ENCODE measurements at regions not wholly inside any gene's neighbourhood (a gene's known extent, or its start where the extent isn't known, plus 50 kb on each side); places are given as distances from the start of the nearest gene placed in this dataset.
A peak's percentile ranks its signal among the peaks of the same experiment; 100 is the strongest.

GRCh38 chr4:155607481-155607880 lies 59.2 kb upstream of the GUCY1A1 start:
- Histone ChIP-seq H3K27ac (ENCODE audit: low read depth, low read length) (no peak overlapping the region), H3K9me3 (ENCODE audit: low read depth, low read length) (no peaks in the 10 kb centered on the region), H3K4me1 (ENCODE audit: insufficient read depth, low read length) (peaks cover 15% of the 10 kb centered on the region), H2AFZ (ENCODE audit: low read length) (no peak overlapping the region), H4K20me1 (ENCODE audit: insufficient read depth, low read length) (no peaks in the 10 kb centered on the region), H3K79me2 (ENCODE audit: insufficient read depth, low read length) (no peaks in the 10 kb centered on the region), H3K36me3 (ENCODE audit: insufficient read depth, low read length) (no peaks in the 10 kb centered on the region), H3K4me2 (ENCODE audit: insufficient read depth, low read length) (no peak overlapping the region), H3K27me3 (ENCODE audit: insufficient read depth, low read length) (no peaks in the 10 kb centered on the region), H3K4me3 (ENCODE audit: insufficient read depth, low read length) (no peak overlapping the region)
- no peak for TF ChIP-seq CTCF (IDR thresholded peaks at IDR 0.05; ENCODE audit: extremely low read depth, low read depth, low read length)
- DNase-seq (ENCODE audit: insufficient read length, low spot score, missing footprints): no peak

GRCh38 chr4:155604718-155605626 lies 61.7 kb upstream of the GUCY1A1 start:
- Histone ChIP-seq H3K9me3 (ENCODE audit: low read depth, low read length) (no peaks in the 10 kb centered on the region), H3K27ac (ENCODE audit: low read depth, low read length) (no peak overlapping the region), H3K36me3 (ENCODE audit: insufficient read depth, low read length) (no peaks in the 10 kb centered on the region), H3K27me3 (ENCODE audit: insufficient read depth, low read length) (no peaks in the 10 kb centered on the region), H2AFZ (ENCODE audit: low read length) (no peak overlapping the region), H3K4me2 (ENCODE audit: insufficient read depth, low read length) (peak overlapping the region; percentile 13), H3K4me3 (ENCODE audit: insufficient read depth, low read length) (no peak overlapping the region), H3K4me1 (ENCODE audit: insufficient read depth, low read length) (peaks cover 15% of the 10 kb centered on the region), H3K79me2 (ENCODE audit: insufficient read depth, low read length) (no peaks in the 10 kb centered on the region), H4K20me1 (ENCODE audit: insufficient read depth, low read length) (no peaks in the 10 kb centered on the region)
- peak; percentile 59 for DNase-seq (ENCODE audit: insufficient read length, low spot score, missing footprints)
- no peak for TF ChIP-seq CTCF (IDR thresholded peaks at IDR 0.05; ENCODE audit: extremely low read depth, low read depth, low read length)

GRCh38 chr4:155603360-155603891 lies 63.2 kb upstream of the GUCY1A1 start:
- Histone ChIP-seq H3K27me3 (ENCODE audit: insufficient read depth, low read length) (no peaks in the 10 kb centered on the region), H3K79me2 (ENCODE audit: insufficient read depth, low read length) (no peaks in the 10 kb centered on the region), H3K9me3 (ENCODE audit: low read depth, low read length) (no peaks in the 10 kb centered on the region), H3K4me3 (ENCODE audit: insufficient read depth, low read length) (no peak overlapping the region), H3K27ac (ENCODE audit: low read depth, low read length) (no peak overlapping the region), H3K36me3 (ENCODE audit: insufficient read depth, low read length) (no peaks in the 10 kb centered on the region), H3K4me2 (ENCODE audit: insufficient read depth, low read length) (no peak overlapping the region), H4K20me1 (ENCODE audit: insufficient read depth, low read length) (no peaks in the 10 kb centered on the region), H3K4me1 (ENCODE audit: insufficient read depth, low read length) (peaks cover 14% of the 10 kb centered on the region), H2AFZ (ENCODE audit: low read length) (no peak overlapping the region)
- no peak for DNase-seq (ENCODE audit: insufficient read length, low spot score, missing footprints)
- no peak for TF ChIP-seq CTCF (IDR thresholded peaks at IDR 0.05; ENCODE audit: extremely low read depth, low read depth, low read length)

Measured in osteoblast (primary cell).